ENCODE measurements at regions not wholly inside any gene's neighbourhood (a gene's known extent, or its start where the extent isn't known, plus 50 kb on each side); places are given as distances from the start of the nearest gene placed in this dataset.

- TF ChIP-seq CTCF (IDR thresholded peaks at IDR 0.05; ENCODE audit: low read depth, low read length) = no peak
- TF ChIP-seq POLR2A (IDR thresholded peaks at IDR 0.05; ENCODE audit: extremely low read depth, insufficient read length) = no peak
These were observed 119.3 kb upstream of the GYPC start for GRCh38 chr2:126536605-126537200.

All from NB4 (cell line).